Effector memory CD8-positive, alpha-beta T cell (primary cell): ENCODE measurements at regions not wholly inside any gene's neighbourhood (a gene's known extent, or its start where the extent isn't known, plus 50 kb on each side); places are given as distances from the start of the nearest gene placed in this dataset.
"Not testable (repeated sequence)": the region's sequence is repeated elsewhere in the genome, so short reads cannot be mapped to it uniquely, and the experiment has no call there.

Source experiments
- ATAC-seq: fragments of 150-1000 bp; cut with Tn5 transposase; replicated peaks from 2 replicates; pipeline ENCODE4 v1.10.0; 2021; ENCODE audit warnings: mild to moderate bottlenecking, moderate library complexity
- DNase-seq, 3 experiments: peaks; one replicate each; pipeline ENCODE4 v3.0.0; 2021
- H3K27ac Mint-ChIP-seq, 2 donors: one replicate each; pipeline ENCODE4 v1.8.0; 2022; ENCODE audit warnings: mild to moderate bottlenecking in 2 of 2, mixed read lengths in 2 of 2, moderate library complexity in 2 of 2
- H3K27me3 Mint-ChIP-seq, 2 donors: one replicate each; pipeline ENCODE4 v1.8.0; 2022; ENCODE audit warnings: mixed read lengths in 2 of 2
- H3K36me3 Mint-ChIP-seq: one replicate; pipeline ENCODE4 v1.8.0; 2022; ENCODE audit warnings: mild to moderate bottlenecking, moderate library complexity, mixed read lengths; ENCODE audit not compliant: insufficient read depth
- H3K4me1 Mint-ChIP-seq, 2 donors: one replicate each; pipeline ENCODE4 v1.8.0; 2022; ENCODE audit warnings: low read depth in 2 of 2, mixed read lengths in 2 of 2
- H3K4me3 Mint-ChIP-seq, 2 donors: one replicate each; pipeline ENCODE4 v1.8.0; 2022; ENCODE audit warnings: mild to moderate bottlenecking in 2 of 2, mixed read lengths in 2 of 2, moderate library complexity in 2 of 2
- H3K9me3 Mint-ChIP-seq, 2 donors: one replicate each; pipeline ENCODE4 v1.8.0; 2022; ENCODE audit warnings: mixed read lengths in 2 of 2

DNA sequence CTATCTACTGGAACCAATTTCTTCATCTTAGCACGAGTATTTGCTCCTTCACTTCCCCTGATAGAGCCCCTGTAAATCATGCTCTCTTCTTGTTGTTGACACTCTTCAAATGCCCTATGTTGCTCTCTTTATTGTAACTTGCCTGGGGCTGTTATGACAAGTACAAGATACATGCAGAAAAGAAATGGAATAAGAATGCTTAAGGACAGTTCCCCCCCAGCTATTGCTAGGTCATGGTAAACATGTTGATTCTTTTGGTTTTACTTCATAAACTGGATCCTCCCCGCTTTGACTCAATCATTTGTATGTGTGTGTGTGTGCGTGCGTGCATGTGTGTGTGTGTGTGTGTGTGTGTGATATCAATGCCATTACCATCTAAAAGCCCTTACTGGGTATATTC, 368.5 kb upstream of the CNTNAP5 start:
- no peak for DNase-seq
- H3K4me1 Mint-ChIP-seq, result no peaks in the 10 kb centered on the region
- no peak for ATAC-seq
- no peak overlapping the region for H3K4me3 Mint-ChIP-seq
- H3K27ac Mint-ChIP-seq, result no peak overlapping the region
- no peaks in the 10 kb centered on the region for H3K27me3 Mint-ChIP-seq
- H3K9me3 Mint-ChIP-seq, result peaks cover 25 to 40% of the 10 kb centered on the region in 2 donors
- no peaks in the 10 kb centered on the region for H3K36me3 Mint-ChIP-seq

DNA sequence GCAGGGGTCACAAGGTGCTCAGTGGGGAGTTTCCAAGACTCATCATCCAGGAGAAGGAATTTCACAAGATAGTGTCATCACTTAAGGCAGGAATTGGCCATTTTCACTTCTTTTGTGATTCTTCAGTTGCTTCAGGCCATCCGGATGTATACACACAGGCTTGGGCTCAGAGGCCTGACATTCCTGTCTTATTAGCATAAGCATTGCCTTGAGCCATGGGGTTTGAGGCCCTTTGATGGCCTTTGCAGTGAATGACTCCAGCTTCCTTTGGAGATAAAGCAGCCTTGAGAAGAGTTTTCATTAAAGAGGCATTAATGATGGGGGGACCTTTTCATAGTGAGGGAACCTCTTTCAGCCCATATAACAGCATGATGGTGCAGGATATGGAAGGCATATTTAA, 366.0 kb upstream of the CNTNAP5 start:
- peaks cover 21 to 32% of the 10 kb centered on the region in 2 donors for H3K9me3 Mint-ChIP-seq
- no peaks in the 10 kb centered on the region for H3K27me3 Mint-ChIP-seq
- ATAC-seq (no peak), DNase-seq (no peak)
- H3K36me3 Mint-ChIP-seq, result no peaks in the 10 kb centered on the region
- no peaks in the 10 kb centered on the region for H3K4me1 Mint-ChIP-seq
- H3K27ac Mint-ChIP-seq, result no peak overlapping the region
- no peak overlapping the region for H3K4me3 Mint-ChIP-seq

DNA sequence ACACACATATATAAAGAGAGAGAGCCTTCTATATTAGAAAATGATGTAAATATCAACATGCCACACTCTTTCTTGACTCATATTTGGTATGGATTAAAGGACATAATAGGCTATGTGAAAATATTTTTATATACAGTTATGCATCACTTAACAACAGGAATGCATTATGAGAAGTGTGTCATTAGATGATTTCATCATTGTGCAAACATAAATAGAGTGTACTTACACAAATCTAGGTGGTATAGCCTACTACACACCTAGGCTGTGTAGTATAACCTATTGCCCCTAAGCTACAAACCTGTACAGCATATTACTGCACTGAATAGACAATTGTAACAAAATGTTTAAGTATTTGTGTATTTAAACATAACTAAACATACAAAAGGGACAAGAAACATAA, 354.8 kb upstream of the CNTNAP5 start:
- no peaks in the 10 kb centered on the region for H3K4me1 Mint-ChIP-seq
- ATAC-seq, result no peak
- DNase-seq, result no peak
- no peak overlapping the region for H3K27ac Mint-ChIP-seq
- H3K9me3 Mint-ChIP-seq, result peaks cover 5 to 7% of the 10 kb centered on the region in 2 donors
- no peak overlapping the region for H3K4me3 Mint-ChIP-seq
- H3K27me3 Mint-ChIP-seq, result no peaks in the 10 kb centered on the region
- H3K36me3 Mint-ChIP-seq, result no peaks in the 10 kb centered on the region

DNA sequence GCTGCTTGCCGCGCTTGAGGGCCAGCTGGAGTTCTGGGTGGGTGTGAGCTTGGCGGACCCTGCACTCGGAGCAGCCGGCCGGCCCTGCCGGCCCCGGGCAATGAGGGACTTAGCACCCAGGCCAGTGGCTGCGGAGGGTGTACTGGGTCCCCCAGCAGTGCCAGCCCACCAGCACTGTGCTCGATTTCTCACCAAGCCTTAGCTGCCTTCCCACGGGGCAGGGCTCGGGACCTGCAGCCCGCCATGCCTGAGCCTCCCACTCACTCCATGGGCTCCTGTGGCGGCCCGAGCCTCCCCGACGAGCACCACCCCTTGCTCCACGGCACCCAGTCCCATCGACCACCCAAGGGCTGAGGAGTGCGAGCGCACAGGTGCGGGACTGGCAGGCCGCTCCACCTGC, 341.3 kb upstream of the CNTNAP5 start:
- not testable (repeated sequence) for H3K36me3 Mint-ChIP-seq, ATAC-seq, H3K27ac Mint-ChIP-seq, H3K4me1 Mint-ChIP-seq, DNase-seq, H3K9me3 Mint-ChIP-seq, H3K4me3 Mint-ChIP-seq, H3K27me3 Mint-ChIP-seq

DNA sequence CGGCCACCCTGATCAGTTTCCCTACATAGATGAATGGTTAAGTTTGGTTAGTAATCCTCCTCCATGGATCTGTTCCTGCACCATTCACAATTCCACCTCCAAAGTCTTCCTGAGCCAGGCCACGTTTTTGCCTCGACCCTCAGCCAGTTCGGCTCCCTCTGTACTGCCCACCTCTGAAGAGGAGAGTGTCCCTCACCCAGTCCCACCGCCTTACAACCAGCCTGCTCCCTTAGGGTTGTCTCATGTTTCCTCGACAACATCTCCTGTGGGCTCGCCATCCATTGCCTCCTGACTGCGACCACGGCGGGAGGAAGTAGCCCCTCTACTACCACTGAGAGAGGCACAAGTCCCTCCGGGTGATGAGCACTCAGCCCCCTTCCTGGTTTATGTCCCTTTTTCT, 338.0 kb upstream of the CNTNAP5 start:
- ATAC-seq (no peak), DNase-seq (no peak)
- H3K4me3 Mint-ChIP-seq, result no peak overlapping the region
- no peaks in the 10 kb centered on the region for H3K27me3 Mint-ChIP-seq
- H3K4me1 Mint-ChIP-seq, result no peaks in the 10 kb centered on the region
- H3K9me3 Mint-ChIP-seq, result peaks cover 8 to 29% of the 10 kb centered on the region in 2 donors
- no peaks in the 10 kb centered on the region for H3K36me3 Mint-ChIP-seq
- H3K27ac Mint-ChIP-seq, result no peak overlapping the region

DNA sequence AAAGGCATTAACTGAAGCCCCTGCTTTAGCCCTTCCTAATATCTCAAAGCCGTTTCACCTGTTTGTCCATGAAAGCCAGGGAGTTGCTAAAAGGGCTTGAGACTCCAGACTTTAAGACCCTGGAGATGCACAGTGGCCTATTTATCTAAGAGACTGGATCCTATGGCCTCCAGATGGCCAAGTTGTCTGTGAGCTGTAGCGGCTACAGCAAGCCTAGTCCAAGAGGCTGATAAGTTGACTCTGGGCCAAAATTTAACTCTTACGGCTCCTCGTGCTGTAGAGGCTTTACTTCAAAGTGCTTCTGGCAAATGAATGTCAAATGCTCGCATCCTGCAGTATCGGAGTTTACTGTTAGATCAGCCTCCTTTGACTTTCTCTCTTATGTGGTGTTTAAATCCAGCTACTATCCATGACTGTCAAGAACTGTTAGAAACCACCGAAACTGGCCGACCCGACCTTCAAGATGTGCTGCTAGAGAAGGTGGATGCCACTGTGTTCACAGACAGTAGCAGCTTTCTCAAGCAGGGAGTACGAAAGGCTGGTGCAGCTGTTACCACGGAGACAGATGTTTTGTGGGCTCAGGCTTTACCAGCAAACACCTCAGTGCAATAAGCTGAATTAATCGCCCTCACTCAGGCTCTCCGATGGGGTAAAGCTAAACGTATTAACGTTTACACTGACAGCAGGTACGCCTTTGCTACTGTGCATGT, 336.7 kb upstream of the CNTNAP5 start:
- no peaks in the 10 kb centered on the region for H3K27me3 Mint-ChIP-seq
- no peak for DNase-seq
- no peak overlapping the region for H3K4me3 Mint-ChIP-seq
- no peak for ATAC-seq
- H3K9me3 Mint-ChIP-seq, result peaks cover 6 to 43% of the 10 kb centered on the region in 2 donors
- no peaks in the 10 kb centered on the region for H3K4me1 Mint-ChIP-seq
- H3K27ac Mint-ChIP-seq, result no peak overlapping the region
- H3K36me3 Mint-ChIP-seq, result no peaks in the 10 kb centered on the region

DNA sequence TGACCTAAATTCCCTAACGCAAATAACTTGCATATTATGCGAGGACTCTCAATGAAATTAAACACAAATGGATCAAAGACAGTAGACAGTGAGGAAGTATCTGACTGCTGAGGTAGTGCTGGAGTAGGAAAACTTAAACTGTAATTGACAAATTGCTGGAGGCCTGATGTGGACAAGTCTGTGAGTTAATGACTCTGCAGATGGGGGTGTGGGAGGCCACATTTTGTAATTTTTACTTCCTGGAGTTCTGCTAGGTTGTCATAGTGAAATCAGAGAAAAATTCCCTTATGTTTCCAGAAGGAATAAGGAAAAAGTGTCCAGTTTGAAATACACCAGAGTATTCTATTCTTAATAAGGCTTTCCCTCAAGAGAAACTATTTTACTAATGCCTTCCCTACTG, 333.0 kb upstream of the CNTNAP5 start:
- DNase-seq (no peak), ATAC-seq (no peak)
- H3K4me1 Mint-ChIP-seq, result no peaks in the 10 kb centered on the region
- H3K27me3 Mint-ChIP-seq, result no peaks in the 10 kb centered on the region
- peaks cover 13 to 67% of the 10 kb centered on the region in 2 donors for H3K9me3 Mint-ChIP-seq
- H3K27ac Mint-ChIP-seq, result no peak overlapping the region
- no peak overlapping the region for H3K4me3 Mint-ChIP-seq
- peaks cover 4% of the 10 kb centered on the region for H3K36me3 Mint-ChIP-seq

DNA sequence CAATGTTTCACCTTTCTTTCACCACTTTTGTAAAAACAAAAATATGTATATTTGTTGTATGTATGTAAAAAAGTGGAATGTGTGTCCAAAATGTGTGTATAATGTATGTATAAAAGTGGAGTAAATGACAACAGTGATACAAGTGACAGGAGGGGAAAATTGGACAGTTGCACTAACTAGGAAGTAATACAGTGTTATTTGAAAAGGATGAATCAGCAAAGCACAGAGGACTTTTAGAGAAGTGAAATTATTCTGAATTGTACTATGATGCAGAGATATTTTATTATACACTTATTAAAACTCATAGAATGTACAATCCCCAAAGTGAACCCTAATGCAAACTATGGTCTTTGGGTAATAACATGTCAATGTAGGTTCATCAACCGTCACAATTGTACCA, 331.3 kb upstream of the CNTNAP5 start:
- peaks cover 4% of the 10 kb centered on the region for H3K36me3 Mint-ChIP-seq
- no peak overlapping the region for H3K4me3 Mint-ChIP-seq
- no peak for ATAC-seq
- H3K27me3 Mint-ChIP-seq, result no peaks in the 10 kb centered on the region
- H3K4me1 Mint-ChIP-seq, result no peaks in the 10 kb centered on the region
- peaks cover 13 to 63% of the 10 kb centered on the region in 2 donors for H3K9me3 Mint-ChIP-seq
- DNase-seq, result no peak
- H3K27ac Mint-ChIP-seq, result no peak overlapping the region

DNA sequence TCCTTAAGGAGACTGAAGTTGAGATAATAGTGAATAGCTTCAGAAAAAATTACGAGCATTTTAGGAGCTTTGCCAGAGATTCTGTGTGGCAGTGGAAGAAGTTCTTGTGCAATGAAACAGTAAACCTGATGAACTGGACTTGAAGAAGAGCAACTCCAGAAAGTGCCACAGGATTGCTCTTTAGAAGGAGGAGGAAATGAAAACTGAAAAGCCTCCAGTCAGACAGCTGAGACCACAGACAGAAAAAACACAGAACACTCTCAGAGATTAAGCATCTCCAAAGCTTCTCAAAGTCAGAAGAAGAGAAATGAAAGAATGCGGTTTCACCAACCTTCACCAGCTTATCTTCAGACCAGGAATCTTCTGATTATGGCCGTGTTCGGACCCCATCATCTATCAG, 329.7 kb upstream of the CNTNAP5 start:
- H3K27me3 Mint-ChIP-seq, result no peaks in the 10 kb centered on the region
- DNase-seq (no peak), ATAC-seq (no peak)
- no peaks in the 10 kb centered on the region for H3K4me1 Mint-ChIP-seq
- peaks cover 10 to 51% of the 10 kb centered on the region in 2 donors for H3K9me3 Mint-ChIP-seq
- H3K4me3 Mint-ChIP-seq, result no peak overlapping the region
- H3K36me3 Mint-ChIP-seq, result peaks cover 4% of the 10 kb centered on the region
- H3K27ac Mint-ChIP-seq, result no peak overlapping the region

DNA sequence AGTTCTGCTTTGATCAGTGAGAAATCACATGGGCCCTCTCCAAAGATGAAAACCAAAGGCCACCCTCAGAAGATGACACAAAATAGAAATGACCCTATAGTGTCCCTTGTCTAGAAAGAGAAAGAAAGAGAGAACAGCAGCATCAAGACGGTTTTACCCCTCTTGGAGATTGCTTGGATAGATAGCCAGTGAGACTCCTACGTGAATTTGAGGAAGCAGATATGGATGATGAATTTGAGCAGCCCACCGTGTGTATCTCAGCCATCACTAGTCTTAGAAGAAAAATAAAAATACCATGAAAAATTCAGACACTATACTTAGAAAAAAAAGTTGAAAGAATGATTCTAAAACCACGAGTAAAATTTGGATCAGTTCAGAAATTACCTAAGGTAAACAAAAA, 329.1 kb upstream of the CNTNAP5 start:
- no peak for ATAC-seq

DNA sequence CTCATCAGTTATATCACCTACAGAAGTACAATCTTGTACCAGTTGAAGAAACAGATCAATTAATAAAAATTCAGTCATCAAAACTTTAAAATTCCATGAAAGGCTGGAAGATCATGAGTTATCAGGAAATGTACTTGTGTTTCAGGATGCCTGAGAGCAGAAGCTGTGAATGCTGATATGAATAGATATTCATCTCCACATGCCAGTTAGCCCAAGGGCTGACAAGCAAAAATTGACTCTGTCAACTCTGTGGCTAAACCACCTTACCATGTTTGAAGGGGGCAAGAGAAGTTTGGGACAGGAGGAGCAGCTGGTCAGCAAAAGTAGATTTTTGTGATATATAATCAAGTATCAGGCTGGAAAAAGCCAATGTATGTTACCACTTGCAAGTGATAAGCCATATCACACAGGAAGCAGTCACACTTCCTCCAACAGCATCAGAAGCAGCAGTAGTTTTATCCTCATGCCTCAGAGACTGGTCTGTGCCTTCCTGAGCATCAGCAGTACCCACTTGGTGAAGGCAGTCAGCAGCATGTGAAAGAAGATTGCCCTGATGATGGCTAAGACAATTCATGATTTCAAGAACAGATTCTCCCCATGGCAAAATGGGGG, 328.2 kb upstream of the CNTNAP5 start:
- Mint-ChIP-seq H3K4me1 (no peaks in the 10 kb centered on the region), H3K4me3 (no peak overlapping the region), H3K9me3 (peaks cover 10 to 42% of the 10 kb centered on the region in 2 donors), H3K36me3 (peaks cover 4% of the 10 kb centered on the region), H3K27me3 (no peaks in the 10 kb centered on the region), H3K27ac (no peak overlapping the region)
- DNase-seq (no peak), ATAC-seq (no peak)

More for the DNA sequence above, 329.1 kb upstream of the CNTNAP5 start:
- DNase-seq, result no peak
- no peak overlapping the region for H3K4me3 Mint-ChIP-seq
- peaks cover 4% of the 10 kb centered on the region for H3K36me3 Mint-ChIP-seq
- H3K27ac Mint-ChIP-seq, result no peak overlapping the region
- no peaks in the 10 kb centered on the region for H3K27me3 Mint-ChIP-seq
- H3K4me1 Mint-ChIP-seq, result no peaks in the 10 kb centered on the region
- H3K9me3 Mint-ChIP-seq, result peaks cover 12 to 45% of the 10 kb centered on the region in 2 donors

DNA sequence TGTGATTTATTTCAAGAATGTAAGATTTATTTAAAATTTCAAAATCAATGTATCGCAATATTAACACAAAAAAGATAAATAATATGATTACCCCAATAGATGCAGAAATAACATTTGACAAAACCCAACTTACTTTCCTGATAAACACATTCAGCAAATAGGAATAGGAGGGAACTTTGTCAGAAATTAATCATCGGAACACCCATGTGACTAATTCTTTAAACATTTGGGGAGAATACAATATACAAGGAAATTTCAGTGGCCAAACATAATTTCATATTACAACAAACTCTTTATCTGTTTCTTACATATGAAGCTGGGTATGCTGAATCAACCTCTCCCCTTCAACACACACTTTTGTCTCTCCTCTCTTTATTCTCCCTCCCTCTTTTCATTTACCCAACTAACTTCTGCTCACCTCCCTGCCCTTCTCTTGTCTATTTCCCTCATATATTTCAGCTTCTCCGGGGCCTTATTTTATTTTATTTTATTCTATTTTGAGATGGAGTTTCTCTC, 309.6 kb upstream of the CNTNAP5 start:
- Mint-ChIP-seq H3K4me3 (no peak overlapping the region), H3K4me1 (no peaks in the 10 kb centered on the region), H3K36me3 (no peaks in the 10 kb centered on the region), H3K27me3 (no peaks in the 10 kb centered on the region), H3K27ac (no peak overlapping the region), H3K9me3 (peaks cover 6 to 14% of the 10 kb centered on the region in 2 donors)
- DNase-seq (no peak), ATAC-seq (no peak)

DNA sequence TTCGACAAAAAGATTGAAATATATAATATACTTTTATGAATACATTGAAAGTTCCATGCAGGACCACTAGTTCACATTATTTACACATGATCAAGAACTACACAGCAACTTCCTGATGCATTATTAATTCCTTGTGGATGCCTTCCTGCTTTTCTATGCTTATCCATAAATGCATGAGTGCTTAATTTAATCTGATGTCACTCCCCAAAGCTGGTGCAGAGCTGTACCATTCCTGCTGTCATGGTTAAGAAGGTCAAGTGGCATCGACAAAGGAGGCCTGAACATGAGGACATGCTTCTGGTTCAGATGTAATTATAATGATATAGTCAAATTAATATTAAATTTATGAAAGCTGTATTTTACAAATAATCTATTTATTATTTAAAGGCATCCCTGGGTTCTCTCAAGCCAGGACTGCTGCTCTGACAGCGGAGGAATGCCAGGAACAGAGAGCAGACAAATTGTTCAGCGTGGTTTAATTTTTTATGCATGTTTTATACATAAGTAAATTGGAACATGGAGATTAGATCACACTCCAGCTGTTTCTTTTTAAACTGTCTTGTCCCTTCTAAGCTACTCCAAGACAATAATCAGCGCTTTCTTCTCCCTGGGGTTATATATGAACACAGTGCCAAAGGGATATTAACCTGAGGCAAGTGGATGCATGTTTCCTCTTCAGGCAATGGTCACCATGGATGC, 307.3 kb upstream of the CNTNAP5 start:
- no peaks in the 10 kb centered on the region for H3K36me3 Mint-ChIP-seq
- H3K4me3 Mint-ChIP-seq, result no peak overlapping the region
- peaks cover 0 to 4% of the 10 kb centered on the region in 2 donors for H3K9me3 Mint-ChIP-seq
- ATAC-seq (no peak), DNase-seq (no peak)
- no peaks in the 10 kb centered on the region for H3K4me1 Mint-ChIP-seq
- no peaks in the 10 kb centered on the region for H3K27me3 Mint-ChIP-seq
- no peak overlapping the region for H3K27ac Mint-ChIP-seq

DNA sequence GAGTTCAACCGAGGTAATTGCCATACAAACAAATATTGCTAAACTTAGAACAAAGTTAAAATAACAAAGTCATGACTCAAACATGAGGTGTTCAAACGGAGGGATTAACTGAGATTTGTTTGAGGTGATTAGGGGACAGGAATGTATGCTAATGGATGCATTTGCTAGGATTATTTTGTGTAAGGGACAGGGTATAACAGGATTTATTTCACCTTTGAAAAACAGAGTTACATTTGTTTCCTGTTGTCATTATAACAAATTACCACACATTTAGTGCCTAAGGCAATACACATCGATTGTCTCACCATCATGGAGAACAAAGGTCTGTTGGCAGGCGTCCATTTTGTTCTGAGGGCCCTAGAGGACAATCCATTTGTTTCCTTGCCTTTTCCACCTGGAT, 304.3 kb upstream of the CNTNAP5 start:
- no peak overlapping the region for H3K4me3 Mint-ChIP-seq
- H3K9me3 Mint-ChIP-seq, result peaks cover 0 to 4% of the 10 kb centered on the region in 2 donors
- DNase-seq (no peak), ATAC-seq (no peak)
- no peaks in the 10 kb centered on the region for H3K4me1 Mint-ChIP-seq
- H3K36me3 Mint-ChIP-seq, result no peaks in the 10 kb centered on the region
- no peaks in the 10 kb centered on the region for H3K27me3 Mint-ChIP-seq
- H3K27ac Mint-ChIP-seq, result no peak overlapping the region
